ENCODE measurements at regions not wholly inside any gene's neighbourhood (a gene's known extent, or its start where the extent isn't known, plus 50 kb on each side); places are given as distances from the start of the nearest gene placed in this dataset.

GRCh38 chr4:127555106-127555505 is 77.7 kb upstream of the INTU start:
- H3K36me3 ChIP-seq (ENCODE audit: control insufficient read depth, insufficient read depth, low read length), result no peaks in the 10 kb centered on the region
- no peaks in the 10 kb centered on the region for H3K9me3 ChIP-seq (ENCODE audit: control insufficient read depth, insufficient read depth, low read depth, low read length)
- H3K4me2 ChIP-seq (ENCODE audit: extremely low read depth, insufficient read depth, low read length), result no peak overlapping the region
- no peaks in the 10 kb centered on the region for H3K27me3 ChIP-seq (ENCODE audit: control insufficient read depth, insufficient read depth, low read length)
- no peak for DNase-seq (ENCODE audit: low read depth in 2 of 2)
- H3K79me2 ChIP-seq (ENCODE audit: control insufficient read depth, insufficient read depth, low read length), result no peaks in the 10 kb centered on the region
- no peaks in the 10 kb centered on the region for H4K20me1 ChIP-seq (ENCODE audit: control insufficient read depth, extremely low read depth, insufficient read depth, low read length)
- no peak overlapping the region for H3K27ac ChIP-seq (ENCODE audit: insufficient read depth, low read length)
- H3K4me3 ChIP-seq (replicated peaks in 1 of 4; ENCODE audit: control extremely low read depth in 1 of 4, insufficient read depth in 1 of 4, low read depth in 3 of 4, low read length in 4 of 4), result no peak overlapping the region
- no peak overlapping the region for H2AFZ ChIP-seq (ENCODE audit: low read length)
- TF ChIP-seq CTCF (conservative IDR thresholded peaks at IDR 0.05 in 1 of 2, IDR thresholded peaks at IDR 0.05 in 1 of 2; ENCODE audit: low read depth in 1 of 2, low read length in 2 of 2) (no peak), EZH2 (IDR thresholded peaks at IDR 0.05; ENCODE audit: low read length, missing control alignments) (no peak)
- H3K4me1 ChIP-seq (ENCODE audit: control insufficient read depth, extremely low read depth, insufficient read depth, low read length), result no peaks in the 10 kb centered on the region
- H3K9ac ChIP-seq (ENCODE audit: insufficient read depth, low read length), result no peak overlapping the region

- Histone ChIP-seq H3K4me2 (ENCODE audit: extremely low read depth, insufficient read depth, low read length) (no peak overlapping the region), H4K20me1 (ENCODE audit: control insufficient read depth, extremely low read depth, insufficient read depth, low read length) (no peaks in the 10 kb centered on the region), H3K36me3 (ENCODE audit: control insufficient read depth, insufficient read depth, low read length) (no peaks in the 10 kb centered on the region), H3K4me3 (replicated peaks in 1 of 4; ENCODE audit: control extremely low read depth in 1 of 4, insufficient read depth in 1 of 4, low read depth in 3 of 4, low read length in 4 of 4) (no peak overlapping the region), H3K9ac (ENCODE audit: insufficient read depth, low read length) (no peak overlapping the region), H3K27ac (ENCODE audit: insufficient read depth, low read length) (no peak overlapping the region), H3K27me3 (ENCODE audit: control insufficient read depth, insufficient read depth, low read length) (no peaks in the 10 kb centered on the region), H3K79me2 (ENCODE audit: control insufficient read depth, insufficient read depth, low read length) (no peaks in the 10 kb centered on the region), H3K9me3 (ENCODE audit: control insufficient read depth, insufficient read depth, low read depth, low read length) (no peaks in the 10 kb centered on the region), H2AFZ (ENCODE audit: low read length) (no peak overlapping the region), H3K4me1 (ENCODE audit: control insufficient read depth, extremely low read depth, insufficient read depth, low read length) (no peaks in the 10 kb centered on the region)
- no peak for DNase-seq (ENCODE audit: low read depth in 2 of 2)
- TF ChIP-seq EZH2 (IDR thresholded peaks at IDR 0.05; ENCODE audit: low read length, missing control alignments) (no peak), CTCF (conservative IDR thresholded peaks at IDR 0.05 in 1 of 2, IDR thresholded peaks at IDR 0.05 in 1 of 2; ENCODE audit: low read depth in 1 of 2, low read length in 2 of 2) (no peak)
These were observed 74.7 kb upstream of the INTU start for GRCh38 chr4:127558088-127558487.

- Histone ChIP-seq H4K20me1 (ENCODE audit: control insufficient read depth, extremely low read depth, insufficient read depth, low read length) (no peaks in the 10 kb centered on the region), H3K4me3 (replicated peaks in 1 of 4; ENCODE audit: control extremely low read depth in 1 of 4, insufficient read depth in 1 of 4, low read depth in 3 of 4, low read length in 4 of 4) (no peak overlapping the region), H2AFZ (ENCODE audit: low read length) (no peak overlapping the region), H3K4me2 (ENCODE audit: extremely low read depth, insufficient read depth, low read length) (no peak overlapping the region), H3K27me3 (ENCODE audit: control insufficient read depth, insufficient read depth, low read length) (no peaks in the 10 kb centered on the region), H3K9ac (ENCODE audit: insufficient read depth, low read length) (no peak overlapping the region), H3K36me3 (ENCODE audit: control insufficient read depth, insufficient read depth, low read length) (no peaks in the 10 kb centered on the region), H3K9me3 (ENCODE audit: control insufficient read depth, insufficient read depth, low read depth, low read length) (no peaks in the 10 kb centered on the region), H3K4me1 (ENCODE audit: control insufficient read depth, extremely low read depth, insufficient read depth, low read length) (no peaks in the 10 kb centered on the region), H3K79me2 (ENCODE audit: control insufficient read depth, insufficient read depth, low read length) (no peaks in the 10 kb centered on the region), H3K27ac (ENCODE audit: insufficient read depth, low read length) (no peak overlapping the region)
- TF ChIP-seq EZH2 (IDR thresholded peaks at IDR 0.05; ENCODE audit: low read length, missing control alignments) (no peak), CTCF (conservative IDR thresholded peaks at IDR 0.05 in 1 of 2, IDR thresholded peaks at IDR 0.05 in 1 of 2; ENCODE audit: low read depth in 1 of 2, low read length in 2 of 2) (no peak)
- DNase-seq (ENCODE audit: low read depth in 2 of 2), result no peak
These were observed 74.0 kb upstream of the INTU start for GRCh38 chr4:127558489-127559407.

Data from fibroblast of lung (primary cell).